Erythroblast (primary cell): ENCODE measurements at regions not wholly inside any gene's neighbourhood (a gene's known extent, or its start where the extent isn't known, plus 50 kb on each side); places are given as distances from the start of the nearest gene placed in this dataset.

ENCODE experiments used
- GATA1 ChIP-seq: IDR thresholded peaks from 2 replicates; pipeline ENCODE4 v1.6.1; 2011; ENCODE audit warnings: low read depth, mild to moderate bottlenecking, control low read depth, low read length, moderate library complexity
- POLR2A ChIP-seq: IDR thresholded peaks from 2 replicates; pipeline ENCODE4 v1.6.1; 2011; ENCODE audit warnings: mild to moderate bottlenecking, low read length

DNA sequence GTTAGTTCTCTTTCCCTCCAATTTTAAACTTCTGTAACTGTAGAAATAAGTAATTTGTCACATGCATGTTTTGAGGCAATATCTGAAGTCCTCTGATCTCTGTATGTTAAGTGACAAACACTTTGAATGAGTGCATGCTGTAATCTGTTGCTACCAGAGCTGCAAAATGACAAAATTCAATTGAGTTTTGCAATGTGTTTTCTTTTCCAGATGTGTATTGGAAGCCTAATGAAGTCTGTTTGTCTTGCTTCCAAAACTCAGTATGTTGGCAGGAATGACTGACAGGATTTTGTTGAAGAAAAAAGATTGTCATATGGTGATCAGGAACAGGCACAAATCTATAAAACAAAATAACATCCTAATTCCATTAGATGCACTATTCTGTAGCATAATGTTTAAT is 561.6 kb upstream of the CDH8 start:
- TF ChIP-seq POLR2A (no peak), GATA1 (no peak)
